Caco-2 (cell line): ENCODE measurements at regions not wholly inside any gene's neighbourhood (a gene's known extent, or its start where the extent isn't known, plus 50 kb on each side); places are given as distances from the start of the nearest gene placed in this dataset.
"Not testable (repeated sequence)": the region's sequence is repeated elsewhere in the genome, so short reads cannot be mapped to it uniquely, and the experiment has no call there.

Experiments used
- BruUV-seq: library from RNA; stranded (reverse); fragments of 400-500 nt; replicated peaks from 2 replicates; lab custom pipeline; 2021; lab: Mats Ljungman, UMichigan
- CTCF ChIA-PET: fragments of 300-600 bp; sonication (Branson Sonifier 250); formaldehyde crosslinking; loops from one replicate; lab custom pipeline; 2022; ENCODE audit warnings: antibody characterized with exemption; lab: Charles Lee
- POLR2A ChIA-PET: fragments of 300-600 bp; sonication (Branson Sonifier 250); formaldehyde crosslinking; loops from one replicate; lab custom pipeline; 2022; ENCODE audit warnings: antibody characterized with exemption; lab: Charles Lee
- DNase-seq, 2 experiments: peaks; one replicate each; pipeline versions ENCODE4 v3.0.0 to v3.0.0-alpha.2; 2020 to 2022
- H3K27me3 ChIP-seq: replicated peaks from 2 replicates; pipeline ENCODE4 v1.6.0; 2011; ENCODE audit warnings: low read length; ENCODE audit not compliant: control insufficient read depth, insufficient read depth
- H3K36me3 ChIP-seq: 2 replicates; pipeline ENCODE4 v1.5.1; 2011; ENCODE audit warnings: low read length; ENCODE audit not compliant: control insufficient read depth, insufficient read depth
- H3K4me1 ChIP-seq: fragments of 250-450 bp; sonication (Bioruptor Pico); 2 replicates; pipeline ENCODE4 v1.5.1; 2020; ENCODE audit warnings: mild to moderate bottlenecking
- H3K4me3 ChIP-seq: 2 replicates; pipeline ENCODE4 v1.5.1; 2011; ENCODE audit warnings: low read depth, mild to moderate bottlenecking, control low read depth, low read length
- H3K9me3 ChIP-seq: fragments of 250-450 bp; sonication (Bioruptor Pico); 2 replicates; pipeline ENCODE4 v1.5.1; 2020; ENCODE audit warnings: mild to moderate bottlenecking, moderate library complexity
- H3K27ac Mint-ChIP-seq: one replicate; pipeline ENCODE4 v1.8.0; 2022; ENCODE audit warnings: mixed read lengths; ENCODE audit not compliant: unreplicated experiment
- H3K27me3 Mint-ChIP-seq: one replicate; pipeline ENCODE4 v1.8.0; 2022; ENCODE audit warnings: mixed read lengths; ENCODE audit not compliant: insufficient read depth, unreplicated experiment
- H3K36me3 Mint-ChIP-seq: one replicate; pipeline ENCODE4 v1.8.0; 2022; ENCODE audit warnings: mild to moderate bottlenecking, mixed read lengths; ENCODE audit not compliant: insufficient read depth, unreplicated experiment
- H3K4me1 Mint-ChIP-seq: one replicate; pipeline ENCODE4 v1.8.0; 2022; ENCODE audit warnings: low read depth, mixed read lengths; ENCODE audit not compliant: unreplicated experiment
- H3K4me3 Mint-ChIP-seq: one replicate; pipeline ENCODE4 v1.8.0; 2022; ENCODE audit warnings: mild to moderate bottlenecking, moderate library complexity, mixed read lengths; ENCODE audit not compliant: unreplicated experiment
- H3K9me3 Mint-ChIP-seq: one replicate; pipeline ENCODE4 v1.8.0; 2022; ENCODE audit warnings: mixed read lengths; ENCODE audit not compliant: unreplicated experiment
- intact Hi-C: fragments of 100-400 bp; cut with micrococcal nuclease; formaldehyde crosslinking; loops from one replicate; pipeline ENCODE4 v1.10.0; 2022; ENCODE audit not compliant: unreplicated experiment
- TF ChIP-seq, protein P1 (sequence below), 2 experiments: fragments of 200-600 bp in 1 of 2; IDR thresholded peaks; 1 replicate in 1 of 2; 2 replicates in 1 of 2; pipeline versions ENCODE4 v1.5.1 to v1.8.0; 2011 to 2022; ENCODE audit warnings: antibody characterized with exemption in 1 of 2, control low read depth in 1 of 2, inconsistent platforms in 1 of 2, low read depth in 1 of 2, low read length in 1 of 2, mild to moderate bottlenecking in 1 of 2, moderate library complexity in 1 of 2; ENCODE audit not compliant: insufficient read depth in 1 of 2, severe bottlenecking in 1 of 2, unreplicated experiment in 1 of 2

DNA sequence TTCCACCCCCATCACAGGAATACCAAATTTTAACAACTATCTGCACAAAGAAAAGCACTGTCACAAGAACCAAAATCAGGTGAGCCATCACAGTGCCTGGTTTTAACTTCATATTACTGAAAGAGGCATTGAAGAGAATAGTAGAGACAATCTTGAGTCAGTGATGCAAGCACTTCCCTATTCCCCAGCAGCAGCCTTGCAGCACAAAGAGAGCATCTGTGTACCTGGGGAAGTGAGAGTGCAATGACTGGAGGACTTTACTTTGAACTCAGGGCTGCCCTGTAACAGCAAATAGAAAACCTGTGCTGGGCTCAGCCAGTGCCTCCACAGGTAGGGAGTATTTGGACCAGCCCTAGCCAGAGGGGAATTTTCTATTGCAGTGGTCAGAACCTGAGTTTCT is 361.8 kb downstream of the TEX13C start:
- intact Hi-C loops: no loop called here
- Mint-ChIP-seq H3K4me1 (no peaks in the 10 kb centered on the region), H3K36me3 (no peaks in the 10 kb centered on the region), H3K27ac (no peak overlapping the region), H3K27me3 (no peaks in the 10 kb centered on the region), H3K4me3 (no peak overlapping the region), H3K9me3 (no peaks in the 10 kb centered on the region)
- Histone ChIP-seq H3K4me3 (no peak overlapping the region), H3K9me3 (no peaks in the 10 kb centered on the region), H3K4me1 (no peaks in the 10 kb centered on the region), H3K27me3 (no peaks in the 10 kb centered on the region), H3K36me3 (no peaks in the 10 kb centered on the region)
- TF ChIP-seq, protein P1, sequence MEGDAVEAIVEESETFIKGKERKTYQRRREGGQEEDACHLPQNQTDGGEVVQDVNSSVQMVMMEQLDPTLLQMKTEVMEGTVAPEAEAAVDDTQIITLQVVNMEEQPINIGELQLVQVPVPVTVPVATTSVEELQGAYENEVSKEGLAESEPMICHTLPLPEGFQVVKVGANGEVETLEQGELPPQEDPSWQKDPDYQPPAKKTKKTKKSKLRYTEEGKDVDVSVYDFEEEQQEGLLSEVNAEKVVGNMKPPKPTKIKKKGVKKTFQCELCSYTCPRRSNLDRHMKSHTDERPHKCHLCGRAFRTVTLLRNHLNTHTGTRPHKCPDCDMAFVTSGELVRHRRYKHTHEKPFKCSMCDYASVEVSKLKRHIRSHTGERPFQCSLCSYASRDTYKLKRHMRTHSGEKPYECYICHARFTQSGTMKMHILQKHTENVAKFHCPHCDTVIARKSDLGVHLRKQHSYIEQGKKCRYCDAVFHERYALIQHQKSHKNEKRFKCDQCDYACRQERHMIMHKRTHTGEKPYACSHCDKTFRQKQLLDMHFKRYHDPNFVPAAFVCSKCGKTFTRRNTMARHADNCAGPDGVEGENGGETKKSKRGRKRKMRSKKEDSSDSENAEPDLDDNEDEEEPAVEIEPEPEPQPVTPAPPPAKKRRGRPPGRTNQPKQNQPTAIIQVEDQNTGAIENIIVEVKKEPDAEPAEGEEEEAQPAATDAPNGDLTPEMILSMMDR (IDR thresholded peaks at IDR 0.05; ENCODE audit: insufficient read depth in 1 of 2, low read depth in 1 of 2, low read length in 1 of 2, severe bottlenecking in 1 of 2, unreplicated experiment in 1 of 2): no peak
- DNase-seq: no peak
- no TSS peak for BruUV-seq
- POLR2A ChIA-PET: no interaction called here
- CTCF ChIA-PET: no interaction called here

DNA sequence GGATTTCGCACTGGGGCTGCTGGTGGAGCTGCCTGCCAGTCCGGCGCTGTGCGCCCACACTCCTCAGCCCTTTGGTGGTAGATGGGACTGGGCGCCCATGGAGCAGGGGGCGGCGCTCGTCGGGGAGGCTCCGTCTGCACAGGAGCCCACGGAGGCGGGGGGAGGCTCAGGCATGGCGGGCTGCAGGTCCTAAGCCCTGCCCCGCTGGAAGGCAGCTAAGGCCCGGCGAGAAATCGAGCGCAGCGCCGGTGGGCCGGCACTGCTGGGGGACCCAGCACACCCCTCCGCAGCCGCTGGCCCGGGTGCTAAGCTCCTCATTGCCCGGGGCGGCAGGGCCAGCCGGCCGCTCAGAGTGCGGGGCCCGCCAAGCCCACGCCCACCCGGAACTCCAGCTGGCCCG is 370.9 kb downstream of the TEX13C start:
- H3K36me3 Mint-ChIP-seq, H3K4me1 ChIP-seq, CTCF ChIA-PET, BruUV-seq, H3K4me3 Mint-ChIP-seq, POLR2A ChIA-PET, H3K9me3 Mint-ChIP-seq, H3K36me3 ChIP-seq, H3K9me3 ChIP-seq, DNase-seq, H3K27me3 ChIP-seq, H3K27ac Mint-ChIP-seq, H3K4me3 ChIP-seq, H3K27me3 Mint-ChIP-seq, intact Hi-C loops, H3K4me1 Mint-ChIP-seq: not testable (repeated sequence)

DNA sequence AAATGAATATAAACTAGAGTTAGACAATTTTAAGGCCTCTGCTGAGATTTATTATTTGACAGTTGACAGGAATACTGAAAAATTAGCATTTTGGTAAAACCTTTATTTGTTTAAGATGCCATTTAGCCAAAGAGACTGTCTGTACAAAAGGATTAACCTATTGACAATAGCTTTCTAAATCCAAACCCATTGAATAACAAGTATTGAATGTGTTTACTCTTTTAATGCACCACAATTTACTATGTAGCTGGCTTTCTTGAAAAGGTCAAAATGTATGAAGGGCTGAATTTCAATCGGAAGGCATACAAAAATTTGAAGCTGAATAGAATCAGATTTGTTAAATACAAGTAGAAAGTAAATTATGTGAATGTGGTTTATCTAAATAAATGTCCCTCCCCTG is 374.5 kb downstream of the TEX13C start:
- ChIA-PET POLR2A (no interaction called here), CTCF (no interaction called here)
- Histone ChIP-seq H3K9me3 (no peaks in the 10 kb centered on the region), H3K4me1 (no peaks in the 10 kb centered on the region), H3K27me3 (no peaks in the 10 kb centered on the region), H3K4me3 (no peak overlapping the region), H3K36me3 (no peaks in the 10 kb centered on the region)
- BruUV-seq: no TSS peak
- H3K4me1 Mint-ChIP-seq: no peaks in the 10 kb centered on the region
- H3K9me3 Mint-ChIP-seq: no peaks in the 10 kb centered on the region
- H3K4me3 Mint-ChIP-seq: no peak overlapping the region
- no peak for DNase-seq
- TF ChIP-seq, protein P1 (IDR thresholded peaks at IDR 0.05; ENCODE audit: insufficient read depth in 1 of 2, low read depth in 1 of 2, low read length in 1 of 2, severe bottlenecking in 1 of 2, unreplicated experiment in 1 of 2): no peak
- no peak overlapping the region for H3K27ac Mint-ChIP-seq
- H3K27me3 Mint-ChIP-seq: no peaks in the 10 kb centered on the region
- H3K36me3 Mint-ChIP-seq: no peaks in the 10 kb centered on the region
- intact Hi-C loops: no loop called here

DNA sequence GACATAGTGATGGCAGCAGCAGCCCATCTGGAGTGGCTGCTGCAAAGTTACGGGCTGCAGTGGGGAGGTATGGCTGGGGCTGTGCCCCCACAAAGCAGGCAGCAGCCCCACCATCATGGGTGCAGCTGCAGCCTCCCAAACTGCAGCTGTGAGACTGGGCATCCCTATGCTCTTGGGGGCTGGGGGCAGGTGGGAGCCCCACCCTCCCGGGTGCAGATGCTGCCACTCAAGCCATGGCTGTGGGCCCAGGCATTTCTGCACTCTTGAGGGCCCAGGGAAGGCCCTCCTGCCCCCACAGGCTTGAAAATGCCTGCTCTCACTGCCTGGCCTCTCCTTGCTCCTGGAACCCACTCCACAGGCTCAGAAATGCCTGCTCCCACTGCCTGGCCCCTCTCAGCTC is 389.4 kb downstream of the TEX13C start:
- BruUV-seq: no TSS peak
- intact Hi-C loops: no loop called here
- H3K27me3 ChIP-seq: no peaks in the 10 kb centered on the region
- no peak overlapping the region for H3K4me3 ChIP-seq
- no peaks in the 10 kb centered on the region for H3K36me3 ChIP-seq
- Mint-ChIP-seq H3K27me3 (no peaks in the 10 kb centered on the region), H3K27ac (no peak overlapping the region), H3K9me3 (peaks cover 10% of the 10 kb centered on the region), H3K4me3 (no peak overlapping the region), H3K4me1 (no peaks in the 10 kb centered on the region), H3K36me3 (no peaks in the 10 kb centered on the region)
- TF ChIP-seq, protein P1 (IDR thresholded peaks at IDR 0.05; ENCODE audit: insufficient read depth in 1 of 2, low read depth in 1 of 2, low read length in 1 of 2, severe bottlenecking in 1 of 2, unreplicated experiment in 1 of 2): no peak
- no peak for DNase-seq
- H3K4me1 ChIP-seq: no peaks in the 10 kb centered on the region
- ChIA-PET CTCF (no interaction called here), POLR2A (no interaction called here)
- H3K9me3 ChIP-seq: no peaks in the 10 kb centered on the region
